HEK293 (cell line): ENCODE measurements at regions not wholly inside any gene's neighbourhood (a gene's known extent, or its start where the extent isn't known, plus 50 kb on each side); places are given as distances from the start of the nearest gene placed in this dataset.

Experiments used
- CTCF ChIA-PET: fragments of 350-600 bp; formaldehyde crosslinking; extraction: SDS; loops from one replicate; lab custom pipeline; 2021; ENCODE audit warnings: antibody characterized with exemption; lab: Yijun Ruan, JAX
- POLR2A ChIA-PET: fragments of 300-600 bp; formaldehyde crosslinking; extraction: SDS; loops from one replicate; lab custom pipeline; 2020; ENCODE audit warnings: antibody characterized with exemption, inconsistent platforms; lab: Yijun Ruan, JAX
- H3K27ac ChIP-seq: fragments of 200-500 bp; sonication (Bioruptor generic); 2 replicates; pipeline ENCODE4 v1.5.1; 2014; ENCODE audit warnings: low read depth, low read length, control low read depth, inconsistent platforms; ENCODE audit errors: extremely low read depth
- H3K36me3 ChIP-seq, 2 experiments: fragments of 200-500 bp in 1 of 2; sonication (Bioruptor generic) in 1 of 2; 1 replicate in 1 of 2; 2 replicates in 1 of 2; pipeline ENCODE4 v1.5.1; 2014 to 2017; ENCODE audit warnings: inconsistent platforms in 2 of 2, low read length in 2 of 2; ENCODE audit not compliant: control insufficient read depth in 2 of 2, insufficient read depth in 1 of 2
- H3K4me1 ChIP-seq: fragments of 200-500 bp; sonication (Bioruptor generic); 2 replicates; pipeline ENCODE4 v1.5.1; 2014; ENCODE audit warnings: mild to moderate bottlenecking, low read length, inconsistent platforms; ENCODE audit not compliant: control insufficient read depth, insufficient read depth
- H3K4me3 ChIP-seq: 2 replicates; pipeline ENCODE4 v1.5.1; 2011; ENCODE audit warnings: low read depth, mild to moderate bottlenecking, control low read depth, low read length, moderate library complexity
- H3K9me3 ChIP-seq: fragments of 200-500 bp; sonication (Bioruptor generic); 2 replicates; pipeline ENCODE4 v1.5.1; 2014; ENCODE audit warnings: low read depth, low read length, inconsistent platforms; ENCODE audit not compliant: control insufficient read depth, insufficient read depth
- GLIS1 ChIP-seq: fragments of 450-650 bp; formaldehyde crosslinking; IDR thresholded peaks from 2 replicates; pipeline ENCODE4 v1.5.1; 2016; ENCODE audit warnings: missing biosample characterization, missing genetic modification characterization
- HOXC10 ChIP-seq: sonication (generic); formaldehyde crosslinking; IDR thresholded peaks from 2 replicates; pipeline ENCODE4 v1.8.1; 2023; ENCODE audit warnings: mild to moderate bottlenecking, missing genetic modification reagents
- OSR2 ChIP-seq: fragments of 450-650 bp; formaldehyde crosslinking; IDR thresholded peaks from 2 replicates; pipeline ENCODE4 v1.5.1; 2016; ENCODE audit warnings: missing biosample characterization, missing genetic modification characterization
- SCRT2 ChIP-seq: fragments of 450-650 bp; formaldehyde crosslinking; IDR thresholded peaks from 2 replicates; pipeline ENCODE4 v1.5.1; 2016; ENCODE audit warnings: missing biosample characterization, missing genetic modification characterization
- ZBTB11 ChIP-seq: fragments of 450-650 bp; formaldehyde crosslinking; conservative IDR thresholded peaks from 2 replicates; pipeline ENCODE4 v1.5.1; 2016; ENCODE audit warnings: low read depth, missing biosample characterization, missing genetic modification characterization
- ZFP69B ChIP-seq: fragments of 450-650 bp; formaldehyde crosslinking; IDR thresholded peaks from 2 replicates; pipeline ENCODE4 v1.5.1; 2016; ENCODE audit warnings: missing biosample characterization, missing genetic modification characterization
- ZNF121 ChIP-seq: fragments of 450-650 bp; formaldehyde crosslinking; IDR thresholded peaks from 2 replicates; pipeline ENCODE4 v1.5.1; 2016; ENCODE audit warnings: missing biosample characterization, missing genetic modification characterization
- ZNF2 ChIP-seq: fragments of 450-650 bp; formaldehyde crosslinking; IDR thresholded peaks from 2 replicates; pipeline ENCODE4 v1.5.1; 2016; ENCODE audit warnings: missing biosample characterization, missing genetic modification characterization
- ZNF280D ChIP-seq: fragments of 450-650 bp; formaldehyde crosslinking; IDR thresholded peaks from 2 replicates; pipeline ENCODE4 v1.5.1; 2016; ENCODE audit warnings: missing biosample characterization, missing genetic modification characterization
- ZNF341 ChIP-seq: fragments of 450-650 bp; formaldehyde crosslinking; IDR thresholded peaks from 2 replicates; pipeline ENCODE4; 2016; ENCODE audit warnings: low read depth, missing biosample characterization, missing genetic modification characterization
- ZNF366 ChIP-seq: fragments of 450-650 bp; formaldehyde crosslinking; conservative IDR thresholded peaks from 2 replicates; pipeline ENCODE4 v1.5.1; 2016; ENCODE audit warnings: missing biosample characterization, missing genetic modification characterization
- ZNF391 ChIP-seq: fragments of 450-650 bp; formaldehyde crosslinking; IDR thresholded peaks from 2 replicates; pipeline ENCODE4 v1.5.1; 2016; ENCODE audit warnings: low read depth, missing biosample characterization, missing genetic modification characterization, borderline replicate concordance
- ZNF394 ChIP-seq: fragments of 450-650 bp; formaldehyde crosslinking; IDR thresholded peaks from 2 replicates; pipeline ENCODE4 v1.5.1; 2016; ENCODE audit warnings: missing biosample characterization, missing genetic modification characterization, mild to moderate bottlenecking, moderate library complexity, borderline replicate concordance
- ZNF449 ChIP-seq: fragments of 450-650 bp; formaldehyde crosslinking; IDR thresholded peaks from 2 replicates; pipeline ENCODE4 v1.5.1; 2017; ENCODE audit warnings: missing biosample characterization, mild to moderate bottlenecking, missing genetic modification characterization, moderate library complexity
- ZNF48 ChIP-seq: fragments of 450-650 bp; formaldehyde crosslinking; IDR thresholded peaks from 2 replicates; pipeline ENCODE4 v1.5.1; 2016; ENCODE audit warnings: missing biosample characterization, missing genetic modification characterization
- ZNF549 ChIP-seq: fragments of 450-650 bp; IDR thresholded peaks from 2 replicates; pipeline ENCODE4 v1.5.1; 2018; ENCODE audit warnings: missing biosample characterization, missing genetic modification characterization, mild to moderate bottlenecking, inconsistent platforms, moderate library complexity
- ZNF585B ChIP-seq: fragments of 450-650 bp; formaldehyde crosslinking; IDR thresholded peaks from 2 replicates; pipeline ENCODE4 v1.5.1; 2016; ENCODE audit warnings: missing biosample characterization, missing genetic modification characterization
- ZNF670 ChIP-seq: fragments of 450-650 bp; formaldehyde crosslinking; IDR thresholded peaks from 2 replicates; pipeline ENCODE4 v1.5.1; 2016; ENCODE audit warnings: missing biosample characterization, missing genetic modification characterization, low read depth
- ZNF707 ChIP-seq: fragments of 450-650 bp; formaldehyde crosslinking; IDR thresholded peaks from 2 replicates; pipeline ENCODE4 v1.5.1; 2016; ENCODE audit warnings: missing biosample characterization, missing genetic modification characterization
- TF ChIP-seq, protein P1 (sequence below): fragments of 450-650 bp; IDR thresholded peaks from 2 replicates; pipeline ENCODE4 v1.5.1; 2018; ENCODE audit warnings: missing biosample characterization, mild to moderate bottlenecking, missing genetic modification characterization

DNA sequence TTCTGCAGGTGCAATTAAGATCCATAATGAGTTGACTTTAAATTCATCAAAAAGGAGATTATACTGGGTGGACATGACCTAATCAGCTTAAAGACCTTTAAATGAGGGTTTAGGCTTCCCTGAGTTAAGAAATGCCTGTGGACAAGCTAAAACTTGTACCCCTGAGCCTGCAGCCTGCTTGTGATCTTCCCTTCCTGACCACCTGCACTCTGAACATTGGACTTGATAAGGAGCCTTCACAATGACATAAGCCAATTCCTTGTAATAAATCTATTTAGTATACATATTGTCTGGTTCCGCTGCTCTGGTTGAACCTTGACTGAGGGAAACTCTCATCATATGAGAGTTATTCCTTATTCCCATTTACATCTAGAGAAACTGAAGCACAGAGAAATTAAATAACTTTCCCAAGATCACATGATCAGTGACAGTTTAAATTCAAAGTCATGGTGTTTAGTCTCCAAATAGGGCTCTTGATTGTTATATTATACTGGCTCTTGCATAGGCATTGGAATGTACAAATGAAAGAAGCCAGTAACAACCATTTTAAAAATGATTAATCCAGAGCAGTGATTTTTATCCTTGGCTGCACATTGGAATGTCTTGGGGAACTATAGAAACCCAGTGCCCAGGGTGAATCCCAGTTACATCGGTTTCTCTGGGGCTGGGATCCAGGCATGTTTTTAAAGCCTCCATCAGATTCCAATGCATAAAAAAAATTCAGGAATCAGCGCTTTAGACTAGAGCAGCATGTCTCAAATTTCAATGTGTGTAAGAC lies 136.1 kb downstream of the MSL3 start:
- H3K4me3 ChIP-seq, result no peak overlapping the region
- ChIA-PET CTCF (no interaction called here), POLR2A (no interaction called here)
- H3K27ac ChIP-seq, result no peak overlapping the region
- no peaks in the 10 kb centered on the region for H3K36me3 ChIP-seq
- no peaks in the 10 kb centered on the region for H3K4me1 ChIP-seq
- TF ChIP-seq ZNF48 (tag by site-specific recombination) (no peak), ZNF670 (tag by site-specific recombination) (no peak), GLIS1 (tag by site-specific recombination) (no peak), ZNF366 (tag by site-specific recombination) (no peak), ZNF341 (tag by site-specific recombination) (no peak), SCRT2 (tag by site-specific recombination) (no peak)
- H3K9me3 ChIP-seq, result no peaks in the 10 kb centered on the region

DNA sequence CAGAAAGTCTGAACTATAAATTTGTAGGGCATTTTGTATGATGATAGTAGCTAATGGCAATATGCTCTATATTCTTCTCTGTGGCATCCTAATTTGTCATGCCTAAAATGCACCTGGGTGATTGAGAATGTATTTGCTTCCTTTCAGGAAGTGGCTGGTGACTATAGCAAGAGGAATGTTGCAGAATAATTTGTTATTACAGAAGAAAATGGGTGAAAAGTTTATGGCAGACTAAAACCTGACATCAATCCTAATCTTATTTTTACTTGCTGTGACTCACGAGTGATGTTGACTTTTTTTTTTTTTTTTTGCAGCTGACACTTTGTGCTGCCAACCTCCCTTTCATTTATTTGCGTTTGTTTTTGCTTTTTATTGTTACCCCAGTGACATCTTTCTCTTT lies 141.1 kb downstream of the MSL3 start:
- ChIA-PET CTCF (interaction anchor here (0.8 kb wide), 1 partner anchor 9 kb away, joined by 3 read pairs; no protein-coding TSS in a partner anchor), POLR2A (no interaction called here)
- TF ChIP-seq, protein P1, sequence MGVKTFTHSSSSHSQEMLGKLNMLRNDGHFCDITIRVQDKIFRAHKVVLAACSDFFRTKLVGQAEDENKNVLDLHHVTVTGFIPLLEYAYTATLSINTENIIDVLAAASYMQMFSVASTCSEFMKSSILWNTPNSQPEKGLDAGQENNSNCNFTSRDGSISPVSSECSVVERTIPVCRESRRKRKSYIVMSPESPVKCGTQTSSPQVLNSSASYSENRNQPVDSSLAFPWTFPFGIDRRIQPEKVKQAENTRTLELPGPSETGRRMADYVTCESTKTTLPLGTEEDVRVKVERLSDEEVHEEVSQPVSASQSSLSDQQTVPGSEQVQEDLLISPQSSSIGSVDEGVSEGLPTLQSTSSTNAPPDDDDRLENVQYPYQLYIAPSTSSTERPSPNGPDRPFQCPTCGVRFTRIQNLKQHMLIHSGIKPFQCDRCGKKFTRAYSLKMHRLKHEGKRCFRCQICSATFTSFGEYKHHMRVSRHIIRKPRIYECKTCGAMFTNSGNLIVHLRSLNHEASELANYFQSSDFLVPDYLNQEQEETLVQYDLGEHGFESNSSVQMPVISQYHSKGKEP (tag by site-specific recombination), result no peak
- TF ChIP-seq OSR2 (tag by site-specific recombination) (no peak), ZFP69B (tag by site-specific recombination) (no peak), ZNF280D (tag by site-specific recombination) (no peak), ZNF585B (tag by site-specific recombination) (no peak), ZNF549 (no peak), HOXC10 (CRISPR knock-in tag) (no peak), ZNF121 (tag by site-specific recombination) (no peak), ZNF391 (tag by site-specific recombination) (no peak), ZNF449 (tag by site-specific recombination) (no peak), ZNF707 (tag by site-specific recombination) (no peak), ZNF394 (tag by site-specific recombination) (no peak), ZBTB11 (no peak), ZNF2 (no peak)
- H3K4me1 ChIP-seq, result no peaks in the 10 kb centered on the region
- no peaks in the 10 kb centered on the region for H3K9me3 ChIP-seq
- no peak overlapping the region for H3K27ac ChIP-seq
- no peak overlapping the region for H3K4me3 ChIP-seq
- H3K36me3 ChIP-seq, result no peaks in the 10 kb centered on the region
